Activated CD4-positive, alpha-beta T cell treated with anti-CD3 and anti-CD28 coated beads for 48 hours (primary cell): ENCODE measurements at regions not wholly inside any gene's neighbourhood (a gene's known extent, or its start where the extent isn't known, plus 50 kb on each side); places are given as distances from the start of the nearest gene placed in this dataset.
"Not testable (repeated sequence)": the region's sequence is repeated elsewhere in the genome, so short reads cannot be mapped to it uniquely, and the experiment has no call there.

ENCODE experiments used
- DNase-seq: peaks from one replicate; pipeline ENCODE4 v3.0.0-alpha.2; 2020

DNA sequence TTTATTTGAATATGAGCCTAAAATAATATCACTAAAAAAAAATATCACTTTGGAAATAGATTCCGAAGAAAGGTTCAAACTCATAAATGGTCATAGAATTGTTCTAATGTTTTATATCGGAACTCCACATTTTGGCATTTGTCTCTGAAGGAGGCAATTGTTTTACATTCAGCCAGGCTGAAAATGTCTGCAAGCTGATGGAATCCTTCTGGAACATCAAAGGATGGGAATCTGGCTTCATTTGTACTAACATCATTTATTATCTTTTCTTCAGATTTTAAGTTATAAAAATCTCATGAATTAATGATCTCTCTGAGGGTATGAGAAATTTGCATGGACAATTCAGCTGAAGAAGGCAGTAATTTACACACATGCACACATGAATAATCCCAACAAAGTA lies 251.4 kb upstream of the RGMA start:
- DNase-seq, result no peak

DNA sequence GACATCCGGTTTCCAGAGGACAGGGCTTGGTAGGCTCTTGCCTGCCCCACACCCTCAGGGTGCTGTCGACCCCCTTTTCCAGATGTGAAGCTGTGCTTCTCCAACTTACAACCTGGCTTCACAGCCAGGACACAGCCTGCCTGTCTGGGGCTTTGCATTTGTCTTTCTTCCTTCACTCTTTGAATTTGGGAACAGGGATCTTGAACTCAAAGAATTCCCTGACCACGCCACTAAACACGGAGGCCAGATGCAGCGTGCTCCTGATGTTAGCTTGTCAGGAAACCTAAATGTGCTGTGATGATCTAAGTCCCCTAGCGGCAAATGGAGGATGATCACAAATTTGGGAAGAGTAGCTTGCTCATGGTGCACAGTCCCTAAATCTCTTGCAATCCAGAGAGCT lies 244.8 kb upstream of the RGMA start:
- DNase-seq, result no peak

DNA sequence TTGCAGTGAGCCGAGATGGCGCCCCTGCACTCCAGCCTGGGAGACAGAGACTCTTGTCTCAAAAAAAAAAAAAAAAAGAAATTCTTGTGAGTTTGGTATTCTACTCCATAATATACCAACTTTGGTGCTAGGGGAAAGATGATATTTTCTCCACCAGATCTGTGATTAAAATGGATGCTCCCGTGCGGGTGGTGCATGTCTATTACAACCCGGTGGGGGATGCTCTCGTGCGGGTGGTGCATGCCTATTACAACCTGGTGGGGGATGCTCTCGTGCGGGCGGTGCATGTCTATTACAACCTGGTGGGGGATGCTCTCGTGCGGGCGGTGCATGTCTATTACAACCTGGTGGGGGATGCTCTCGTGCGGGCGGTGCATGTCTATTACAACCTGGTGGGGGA lies 244.1 kb upstream of the RGMA start:
- DNase-seq, result not testable (repeated sequence)

DNA sequence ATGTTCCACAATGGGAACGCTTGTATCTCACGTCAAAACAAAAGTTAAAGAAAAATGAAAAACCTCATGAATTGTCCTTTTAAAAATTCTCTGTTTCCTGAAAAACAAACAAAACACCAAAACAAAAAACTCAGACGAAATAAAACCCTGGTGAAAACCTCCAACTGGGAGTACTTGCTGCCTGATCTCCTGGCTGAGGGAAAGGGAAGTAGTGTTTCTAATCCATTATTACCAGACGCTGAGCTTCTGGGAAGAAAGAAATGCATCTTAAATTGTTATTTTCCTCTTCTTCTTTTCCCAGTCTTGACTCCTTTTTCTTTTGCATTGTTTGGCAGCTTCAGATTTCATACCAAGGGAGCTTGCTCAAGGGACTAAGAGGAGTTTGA lies 243.2 kb upstream of the RGMA start:
- DNase-seq, result no peak

DNA sequence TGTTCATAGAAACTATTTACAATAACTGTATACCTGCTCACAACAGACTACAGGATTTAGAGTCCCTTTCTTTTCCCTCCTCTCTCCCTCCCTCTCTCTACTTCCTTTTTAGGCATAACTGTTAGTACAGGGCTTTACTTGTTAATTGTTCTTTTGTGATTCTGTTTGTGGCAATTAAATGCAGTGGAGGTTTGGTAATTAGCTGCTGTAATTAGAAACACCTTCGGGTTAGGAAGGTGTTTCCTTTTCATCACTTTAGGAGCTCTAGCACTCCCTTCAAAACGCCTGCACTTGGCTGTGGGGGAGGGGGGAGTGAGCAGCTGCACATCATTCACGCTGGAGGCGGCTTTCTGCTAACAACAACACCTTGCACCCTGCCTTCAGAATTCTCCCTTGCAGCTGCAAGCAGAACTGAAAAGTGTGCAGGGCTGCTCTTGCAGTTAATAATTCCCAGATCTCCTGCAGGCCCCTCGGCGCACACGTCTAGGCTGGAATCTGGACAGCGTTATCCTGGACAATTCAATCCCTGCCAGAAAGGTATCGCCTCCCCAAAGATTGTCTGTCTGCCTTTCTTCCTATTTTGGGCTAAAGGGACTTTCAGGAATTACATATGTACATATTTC lies 242.6 kb upstream of the RGMA start:
- DNase-seq, result no peak

DNA sequence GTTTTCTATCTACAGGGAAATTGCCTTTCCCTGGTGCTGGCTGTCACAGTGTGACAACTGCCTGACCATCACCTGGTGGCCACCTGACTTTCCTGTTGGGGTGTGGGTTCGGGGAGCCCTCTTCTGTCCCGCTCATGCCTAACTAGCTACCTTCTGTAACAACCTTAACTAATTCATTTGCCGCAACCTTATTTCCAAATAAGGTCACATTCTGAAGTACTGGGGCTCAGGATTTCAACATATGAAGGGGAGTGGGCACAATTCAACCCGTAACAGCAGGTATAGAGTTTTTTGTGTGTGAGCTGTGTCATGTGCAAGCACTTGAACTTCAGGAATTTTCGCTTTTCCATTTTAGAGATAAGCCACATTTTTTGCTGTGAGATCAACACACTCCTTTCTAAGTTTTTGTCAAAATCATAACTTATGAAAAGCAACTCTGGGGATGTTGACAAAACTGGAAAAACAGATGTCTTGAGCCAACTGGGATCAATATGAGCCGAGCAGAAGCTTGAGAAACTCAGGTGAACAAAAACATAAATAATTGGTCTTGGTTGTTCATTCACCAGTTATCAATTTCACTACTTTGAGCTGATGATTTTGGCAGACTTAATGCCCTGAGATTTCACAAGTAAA lies 242.0 kb upstream of the RGMA start:
- DNase-seq, result no peak

DNA sequence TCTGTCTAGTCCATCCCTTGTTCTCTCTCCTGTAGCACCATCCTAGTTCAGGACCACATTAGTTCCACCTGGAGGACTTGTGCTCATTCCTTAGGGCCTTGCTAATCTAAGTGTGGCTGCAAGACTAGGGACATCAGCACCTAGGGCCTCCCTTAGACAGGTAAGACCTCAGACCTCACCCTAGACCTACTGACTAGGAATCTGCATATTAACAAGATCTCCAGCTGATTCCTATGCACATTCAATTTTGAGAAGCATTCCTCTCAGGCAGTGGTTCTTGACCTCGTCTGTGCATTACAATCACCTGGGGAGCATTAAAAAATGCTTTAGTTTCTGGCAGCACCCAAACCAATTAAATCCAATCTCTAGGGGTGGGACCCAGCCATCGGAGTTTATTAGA lies 238.4 kb upstream of the RGMA start:
- DNase-seq, result no peak

DNA sequence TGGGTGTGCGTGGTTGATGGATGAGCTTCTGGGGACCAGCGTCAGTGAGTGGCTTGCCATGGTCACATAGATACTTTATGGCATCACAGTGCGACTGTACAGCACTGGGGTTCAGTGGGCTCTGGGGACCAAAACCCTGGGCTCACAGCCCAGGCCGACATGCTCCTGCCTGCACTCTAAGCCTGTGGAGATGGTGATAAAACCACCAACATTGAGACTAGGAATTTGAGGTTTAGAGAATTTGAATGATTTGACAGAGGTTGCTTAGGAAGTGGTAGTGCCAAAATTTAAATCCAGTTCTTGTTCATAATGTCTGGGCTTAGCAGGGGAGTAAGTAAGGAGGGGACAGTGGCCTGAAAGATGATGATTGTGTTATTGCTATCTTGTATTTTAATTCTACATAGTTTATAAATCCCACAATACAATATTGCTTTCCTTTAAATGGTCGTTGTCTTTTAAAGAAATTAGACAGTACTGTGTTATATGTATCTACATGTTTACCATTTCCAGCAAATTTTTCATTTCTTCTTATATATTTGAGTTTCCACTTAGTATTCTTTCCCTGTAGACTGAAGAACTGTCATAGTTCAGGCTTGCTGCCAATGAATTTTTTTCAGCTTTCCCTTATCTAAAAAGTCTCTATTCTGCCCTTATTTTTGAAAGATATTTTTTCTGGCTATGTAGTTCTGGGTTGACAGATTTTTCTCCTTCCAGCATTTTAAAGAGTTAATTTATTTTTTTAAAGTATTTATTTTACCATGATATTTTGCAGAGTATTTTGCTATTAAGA lies 235.4 kb upstream of the RGMA start:
- DNase-seq, result no peak

DNA sequence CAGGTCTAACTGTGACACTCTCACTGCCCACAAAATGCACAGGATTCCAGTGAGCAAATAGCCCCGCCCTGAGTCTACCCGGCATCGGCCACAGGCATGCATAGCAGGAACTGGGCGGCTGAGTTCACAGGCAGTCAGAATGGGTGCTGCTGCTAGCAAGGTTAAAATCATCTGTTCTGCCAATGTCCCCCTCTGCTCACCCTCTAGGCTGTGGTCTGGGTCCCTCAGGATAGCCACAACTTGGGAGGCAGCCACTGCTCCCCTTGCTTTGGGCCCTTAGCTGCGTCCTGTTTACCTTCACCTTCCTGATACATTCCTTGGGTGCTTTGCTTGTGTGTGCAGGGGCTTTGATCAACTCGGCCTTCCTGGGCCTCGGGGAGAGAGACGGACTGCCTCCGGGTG lies 232.9 kb upstream of the RGMA start:
- DNase-seq, result no peak

DNA sequence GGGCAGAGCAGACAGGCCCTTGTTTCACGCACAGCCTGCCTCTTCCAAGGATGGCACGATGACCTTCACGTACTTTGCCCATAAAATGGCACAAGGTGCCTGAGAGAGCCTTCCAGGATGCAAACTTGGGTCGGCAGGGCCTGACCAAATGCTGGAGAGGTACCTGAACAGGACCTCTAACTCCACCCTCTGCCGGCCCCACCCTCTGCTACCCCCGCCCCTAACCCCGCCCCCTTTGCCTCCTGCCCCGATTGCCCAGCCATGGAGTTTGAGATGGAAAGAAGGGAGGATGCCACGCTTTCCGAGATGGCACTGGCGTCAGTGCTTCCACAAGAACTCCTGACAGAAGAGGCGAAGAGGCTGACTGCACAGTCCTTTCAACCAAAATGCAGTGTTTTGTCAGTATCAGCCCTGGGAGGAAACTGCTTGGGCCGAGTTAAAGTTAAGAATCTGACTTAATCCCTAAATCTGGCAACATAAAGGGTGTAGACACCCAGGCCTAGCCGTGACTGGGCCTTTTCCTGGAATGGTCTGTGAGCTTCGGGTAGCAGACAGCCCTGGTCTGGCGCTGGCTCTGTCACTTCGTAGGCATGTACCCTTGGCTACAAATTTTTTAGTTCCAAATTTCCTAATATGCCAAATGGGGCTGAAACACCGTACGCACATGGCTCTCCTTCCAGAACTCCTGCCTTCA lies 230.3 kb upstream of the RGMA start:
- DNase-seq, result no peak

DNA sequence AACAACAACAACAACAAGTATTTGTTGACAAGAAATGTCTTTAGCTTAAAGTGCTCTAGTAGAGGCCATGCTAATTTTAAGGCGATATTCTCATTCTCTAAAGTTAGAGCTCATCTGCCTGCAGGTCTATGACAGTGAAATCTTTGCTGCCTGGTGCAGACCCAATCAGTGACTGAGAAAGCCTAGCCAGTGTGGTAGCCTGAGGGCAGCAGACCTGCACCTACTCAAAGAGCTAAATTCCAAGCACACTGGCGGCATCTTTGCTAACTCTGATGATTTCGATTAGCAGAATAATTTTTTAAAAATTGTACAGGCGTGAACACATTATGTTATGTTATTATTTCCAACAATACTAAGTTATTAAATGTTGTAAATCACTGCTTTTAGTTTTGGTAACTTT lies 228.8 kb upstream of the RGMA start:
- DNase-seq, result no peak

DNA sequence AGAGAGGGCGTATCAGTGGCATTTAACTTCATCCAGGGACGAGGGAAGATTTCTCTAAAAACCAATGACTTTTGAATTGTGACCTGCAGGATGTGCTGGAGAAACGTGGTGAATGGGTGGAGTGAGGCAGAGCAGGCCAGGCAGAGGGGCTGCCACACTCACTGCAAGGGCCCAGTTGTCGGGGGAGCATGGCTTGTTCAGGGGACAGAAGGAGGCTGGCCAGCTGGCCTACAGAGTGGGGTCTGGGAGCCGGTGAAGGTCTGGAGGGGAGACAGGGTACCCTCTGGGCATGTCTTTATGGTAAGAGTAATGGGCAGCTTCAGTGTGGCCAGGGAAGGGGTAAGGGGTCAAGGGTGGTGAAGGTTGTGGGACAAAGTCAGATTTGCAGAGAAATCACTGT lies 225.2 kb upstream of the RGMA start:
- DNase-seq, result no peak

DNA sequence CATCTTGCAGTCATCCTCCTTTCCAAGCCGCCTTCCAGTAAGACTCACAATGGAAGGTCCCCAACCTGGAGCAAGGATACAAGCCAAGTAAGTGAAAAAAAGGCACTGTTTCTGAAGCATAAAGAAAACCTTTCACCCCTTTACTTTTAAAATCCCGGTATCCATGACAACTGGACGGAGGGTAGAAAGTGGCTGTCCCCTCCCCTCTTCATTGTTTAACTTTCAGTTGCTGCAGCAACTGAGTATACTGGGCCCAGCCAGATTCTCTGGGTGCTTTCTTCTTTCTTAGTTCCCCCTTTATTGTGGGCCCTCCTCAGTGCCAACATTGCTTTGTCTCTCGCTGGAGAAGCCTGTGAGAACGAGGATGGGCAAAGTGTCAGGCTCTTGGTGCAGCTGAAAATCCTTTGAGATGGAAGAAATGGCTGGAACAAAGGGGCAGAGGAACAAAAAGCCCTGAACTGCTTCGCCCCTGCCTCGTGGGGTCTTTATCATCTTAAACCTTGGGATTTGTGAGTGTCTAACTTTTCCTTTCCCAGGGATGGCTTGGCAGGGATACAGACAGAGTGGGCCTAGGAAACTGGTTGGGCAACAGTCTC lies 224.0 kb upstream of the RGMA start:
- no peak for DNase-seq

DNA sequence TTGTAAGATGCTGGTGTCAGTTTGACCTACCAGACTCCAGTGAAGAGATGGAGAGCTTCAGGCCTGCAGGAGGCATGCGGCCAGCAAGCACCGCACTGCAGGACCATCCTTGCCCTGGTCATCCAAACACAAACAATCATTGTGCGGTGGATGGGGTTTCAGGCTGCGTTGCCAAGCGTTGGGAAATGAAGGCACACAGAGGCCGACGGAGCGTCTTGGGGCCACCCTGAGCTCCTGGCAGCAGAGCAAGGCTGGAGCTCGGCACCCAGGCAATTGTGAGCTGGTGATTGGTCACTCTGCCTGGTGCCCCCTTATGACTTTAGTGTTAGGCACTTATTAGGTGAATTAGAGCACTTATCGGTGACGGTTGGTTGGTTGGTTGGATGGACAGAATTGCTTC lies 222.6 kb upstream of the RGMA start:
- DNase-seq, result no peak

DNA sequence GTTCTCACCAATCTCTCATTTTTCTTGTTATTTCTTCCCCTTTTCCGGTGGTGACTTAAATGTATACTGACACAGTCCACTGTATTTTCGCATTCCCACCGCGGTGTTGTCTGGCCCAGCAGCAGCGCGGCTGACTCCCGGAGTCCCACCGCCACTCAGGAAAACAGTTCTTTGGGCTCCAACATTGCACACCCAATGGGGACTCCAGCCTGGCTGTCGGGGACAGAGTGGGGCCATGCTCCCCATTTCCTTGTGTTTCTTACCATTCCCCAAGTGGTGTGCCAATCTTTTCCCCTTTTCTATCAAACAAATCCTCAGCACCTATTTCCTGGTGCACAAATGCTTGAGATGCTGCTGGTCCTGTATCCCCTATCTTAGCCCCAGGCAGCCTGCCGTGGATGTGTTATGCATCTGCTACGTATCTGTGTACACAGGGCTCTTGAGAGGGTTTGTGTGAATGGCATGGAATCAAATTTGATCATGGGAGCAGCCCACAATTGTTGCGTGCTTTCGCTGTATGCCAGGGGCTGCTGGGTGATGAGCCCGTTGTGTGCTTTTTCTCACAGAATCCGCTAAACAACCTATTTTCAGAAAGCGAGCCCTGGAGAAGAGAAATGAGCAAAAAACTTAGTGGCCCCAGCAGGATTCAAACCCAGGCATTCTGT lies 219.1 kb upstream of the RGMA start:
- DNase-seq, result no peak

DNA sequence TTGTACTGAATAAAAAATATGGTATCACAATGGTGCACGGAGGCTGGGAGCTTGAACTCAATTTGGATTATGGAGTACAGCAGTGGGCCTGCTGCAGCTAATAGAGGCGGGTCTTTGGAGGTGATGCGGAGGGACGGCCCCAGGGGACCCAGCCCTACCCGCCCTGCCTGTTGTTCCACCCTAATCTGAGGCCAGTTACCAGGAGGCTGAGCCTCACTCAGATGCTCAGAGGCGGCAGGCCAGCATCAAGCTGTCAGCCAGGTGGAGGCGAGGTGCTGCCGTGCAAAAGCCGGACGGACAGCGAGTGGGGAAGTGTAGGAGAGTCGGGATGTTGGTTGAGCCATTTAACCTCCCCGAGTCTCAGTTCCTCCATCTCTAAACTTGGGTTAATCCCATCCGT lies 218.5 kb upstream of the RGMA start:
- no peak for DNase-seq

DNA sequence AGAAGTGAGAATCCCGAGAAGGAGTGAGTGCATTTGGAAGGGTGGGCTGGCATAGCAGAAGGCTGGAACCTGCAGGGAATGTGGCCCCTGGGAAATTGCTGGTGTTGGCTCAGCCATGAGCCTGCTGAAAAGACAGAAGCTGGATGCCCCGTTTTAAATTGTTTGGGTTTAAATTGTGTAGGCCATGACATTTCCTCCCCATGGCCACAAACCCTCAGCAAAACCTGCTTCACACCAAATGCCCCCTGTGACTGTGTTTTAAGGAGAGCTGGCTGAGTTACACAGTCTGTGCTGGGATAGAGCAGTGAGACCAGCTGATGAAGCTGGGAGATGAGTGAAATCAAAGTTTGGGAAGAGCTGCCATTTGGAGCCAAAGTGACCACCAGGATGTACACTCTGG lies 216.3 kb upstream of the RGMA start:
- DNase-seq, result no peak

DNA sequence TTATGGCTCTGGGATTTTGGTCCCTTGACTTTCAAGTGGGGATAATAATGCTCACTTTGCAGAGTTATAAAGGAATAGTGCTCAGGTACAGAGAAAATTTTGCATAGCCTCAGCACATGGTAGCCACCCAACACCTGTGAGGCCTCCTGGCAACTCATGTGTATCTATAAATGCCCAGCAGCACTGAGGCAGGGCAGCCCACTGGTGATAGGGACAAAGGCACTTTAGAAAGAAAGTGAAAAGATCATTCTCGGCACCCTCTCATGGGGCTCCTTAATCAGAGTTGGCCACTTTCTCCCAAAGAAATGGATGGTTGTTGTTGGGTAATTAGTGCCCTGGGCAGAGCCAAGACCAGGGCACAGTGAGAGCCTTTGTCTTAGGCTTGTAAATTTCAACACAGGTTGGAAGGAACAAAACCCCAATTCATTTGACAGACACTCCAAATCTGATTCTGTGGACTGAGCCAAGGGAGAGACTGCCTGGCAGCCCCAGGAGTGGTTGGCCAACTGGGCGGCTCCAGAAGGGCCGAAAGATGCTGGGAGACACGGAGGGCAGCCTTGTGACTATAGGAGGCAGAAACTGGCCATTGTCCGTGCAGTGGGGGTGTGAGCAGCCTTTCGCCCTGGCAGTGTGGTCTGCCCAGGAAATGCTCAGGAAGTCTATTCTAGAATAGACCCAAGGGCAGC lies 213.2 kb upstream of the RGMA start:
- DNase-seq, result no peak

DNA sequence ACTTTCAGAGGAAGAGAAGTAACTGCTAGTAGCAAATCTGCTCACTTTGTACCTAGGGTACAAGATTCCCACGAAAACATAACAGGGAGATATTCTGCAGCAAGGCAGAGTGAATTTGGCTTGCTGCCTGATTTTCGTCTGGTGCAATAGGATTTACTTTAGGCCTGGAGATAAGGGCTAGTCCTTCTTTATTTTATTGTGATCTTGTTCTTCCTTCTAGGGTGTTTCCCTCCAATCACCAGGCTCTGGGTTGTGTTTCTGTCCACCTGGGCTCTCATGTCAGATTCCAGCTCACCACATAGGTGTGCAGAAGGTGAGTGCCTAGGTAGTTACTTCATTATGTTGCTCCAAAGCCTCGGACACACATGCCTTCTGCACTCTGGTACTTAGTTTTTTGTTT lies 211.8 kb upstream of the RGMA start:
- DNase-seq, result no peak

DNA sequence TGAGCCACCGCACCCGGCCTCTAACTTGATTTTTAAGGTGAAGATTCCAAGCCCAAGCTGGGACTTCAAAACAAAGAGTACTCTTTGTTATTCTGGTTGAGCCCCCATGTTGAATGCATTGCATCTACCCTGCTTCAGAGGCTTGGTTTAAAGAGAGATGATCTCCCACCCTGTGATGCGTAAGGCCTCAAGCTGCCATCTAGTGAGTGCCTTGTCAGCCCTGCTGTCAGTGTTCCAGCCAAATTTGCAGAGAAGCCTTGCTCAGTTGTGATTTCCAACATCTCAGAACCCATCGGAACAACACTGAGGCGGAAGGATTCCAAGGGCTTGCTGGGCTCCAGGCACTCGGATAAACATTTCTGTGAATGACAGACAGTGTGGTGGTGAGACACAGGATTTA lies 210.7 kb upstream of the RGMA start:
- DNase-seq, result no peak

DNA sequence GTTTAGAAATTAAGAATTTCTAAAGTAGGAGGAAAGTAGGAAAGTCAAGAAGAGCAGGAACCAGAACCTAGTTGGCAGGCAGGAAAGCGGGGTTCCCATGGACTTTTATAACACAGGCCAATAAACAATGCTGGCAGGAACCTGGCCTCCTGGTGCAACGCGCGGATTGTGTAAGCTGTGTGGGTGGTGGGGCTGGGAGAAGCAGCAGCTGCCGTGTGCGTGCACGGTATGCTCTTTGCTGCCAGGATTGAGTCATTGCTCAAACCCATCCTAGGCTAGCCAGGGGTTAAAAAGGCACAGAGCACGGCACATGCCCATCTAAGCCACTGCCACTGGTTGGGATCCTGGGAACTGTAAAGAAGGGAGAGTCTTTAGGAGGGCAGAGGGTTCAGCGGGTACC lies 209.9 kb upstream of the RGMA start:
- DNase-seq, result no peak

DNA sequence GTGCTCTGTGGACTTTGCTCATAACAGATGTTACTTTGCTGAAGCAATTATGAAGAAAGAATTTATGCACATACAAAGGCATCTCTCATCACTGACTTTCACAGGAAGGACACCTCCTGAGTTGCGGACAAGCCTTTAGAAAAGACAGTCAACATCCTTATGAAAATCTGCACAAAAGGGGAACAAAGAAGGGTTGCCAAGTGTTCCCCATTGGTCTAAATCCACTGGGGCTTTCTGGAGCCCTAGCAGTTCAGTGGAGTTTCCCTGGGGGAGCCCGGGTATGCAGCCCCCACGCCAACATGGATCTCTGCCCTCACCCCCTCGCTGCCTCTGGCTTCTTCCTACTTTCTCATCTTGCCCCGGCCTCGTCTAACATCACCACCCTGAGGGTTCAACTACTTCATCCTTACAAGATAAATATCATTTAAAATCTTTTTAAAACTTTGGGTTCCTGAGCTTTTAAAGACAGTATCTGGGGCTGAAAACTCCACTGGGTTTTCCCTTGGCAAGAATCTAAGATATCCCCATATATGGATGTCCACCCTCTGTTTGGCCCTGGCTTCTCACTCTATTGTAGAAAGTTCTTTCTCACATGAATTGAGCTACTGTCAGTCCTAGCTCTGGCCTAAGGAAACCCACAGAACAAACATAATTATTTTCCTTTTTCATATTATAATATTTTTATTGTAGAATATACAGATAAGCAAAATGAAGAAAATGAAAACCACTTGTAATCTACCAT lies 207.9 kb upstream of the RGMA start:
- no peak for DNase-seq
